ENCODE measurements at regions not wholly inside any gene's neighbourhood (a gene's known extent, or its start where the extent isn't known, plus 50 kb on each side); places are given as distances from the start of the nearest gene placed in this dataset.

DNA sequence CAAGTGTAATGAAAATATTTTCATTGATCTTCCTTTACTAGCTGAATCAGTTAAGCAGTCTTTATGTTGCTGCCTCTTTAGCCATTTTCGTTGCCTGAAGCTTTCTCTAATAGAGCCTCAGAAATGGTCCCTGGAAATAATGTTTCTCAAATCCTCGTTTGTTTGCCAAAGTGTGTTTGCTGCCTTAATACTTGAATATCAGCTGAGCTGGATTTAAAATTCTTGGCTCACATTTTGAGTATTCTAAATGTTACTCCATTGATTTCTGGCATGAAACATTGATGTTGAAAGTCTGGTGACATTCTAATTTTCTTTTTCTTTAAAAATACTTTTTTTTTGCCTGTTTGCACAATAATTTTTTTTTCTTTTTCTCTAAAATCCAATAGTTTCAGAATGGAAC, 84.6 kb upstream of the SERBP1 start:
- Mint-ChIP-seq H3K9me3 (peaks cover 11% of the 10 kb centered on the region), H3K36me3 (ENCODE audit: insufficient read depth) (no peaks in the 10 kb centered on the region), H3K4me3 (no peak overlapping the region), H3K27ac (ENCODE audit: low read depth) (no peak overlapping the region), H3K4me1 (no peaks in the 10 kb centered on the region), H3K27me3 (peaks cover 18% of the 10 kb centered on the region)
- ATAC-seq (replicated peaks; ENCODE audit: extremely low read depth, poor library complexity, severe bottlenecking) = no peak
- DNase-seq (ENCODE audit: low spot score in 2 of 2) = no peak

DNA sequence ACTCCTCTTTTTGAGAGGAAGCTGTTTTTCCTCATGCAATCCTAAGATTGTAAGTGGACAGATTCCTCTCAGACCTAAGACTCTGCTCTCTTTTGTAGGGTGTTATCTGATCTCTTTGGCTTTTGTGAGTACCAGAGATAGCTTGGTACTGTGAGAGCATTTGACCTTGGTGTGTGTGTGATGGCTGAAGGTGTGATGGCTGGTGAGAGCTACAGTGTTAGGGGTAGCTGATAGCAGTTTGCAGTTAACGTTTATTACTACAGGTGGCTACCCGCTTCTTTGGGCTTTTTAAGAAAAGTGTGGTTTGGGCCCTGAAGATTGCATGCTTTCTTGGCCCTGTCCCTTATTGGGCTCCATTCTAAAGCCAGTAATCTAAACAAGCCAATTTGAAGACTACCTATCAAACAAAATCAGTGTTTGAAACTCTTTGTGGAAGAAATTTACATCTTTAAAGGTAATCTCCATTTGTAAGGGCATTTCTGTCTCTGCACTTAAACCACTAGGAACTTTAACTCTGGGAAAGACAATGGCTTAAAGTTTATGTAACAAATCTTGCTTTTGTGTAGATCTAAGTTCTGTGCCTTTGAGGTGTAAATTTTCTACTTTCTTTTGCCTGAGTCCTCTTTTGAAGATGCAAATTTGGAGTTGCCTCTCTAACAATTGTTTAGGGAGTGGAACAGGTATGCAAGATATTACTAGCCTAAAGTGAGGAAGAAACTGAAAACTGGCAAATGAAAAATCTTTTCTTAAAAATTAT, 85.3 kb upstream of the SERBP1 start:
- H3K9me3 Mint-ChIP-seq = peaks cover 11% of the 10 kb centered on the region
- DNase-seq (ENCODE audit: low spot score in 2 of 2) (no peak), ATAC-seq (replicated peaks; ENCODE audit: extremely low read depth, poor library complexity, severe bottlenecking) (no peak)
- no peak overlapping the region for H3K4me3 Mint-ChIP-seq
- peaks cover 18% of the 10 kb centered on the region for H3K27me3 Mint-ChIP-seq
- no peaks in the 10 kb centered on the region for H3K36me3 Mint-ChIP-seq (ENCODE audit: insufficient read depth)
- no peaks in the 10 kb centered on the region for H3K4me1 Mint-ChIP-seq
- no peak overlapping the region for H3K27ac Mint-ChIP-seq (ENCODE audit: low read depth)

DNA sequence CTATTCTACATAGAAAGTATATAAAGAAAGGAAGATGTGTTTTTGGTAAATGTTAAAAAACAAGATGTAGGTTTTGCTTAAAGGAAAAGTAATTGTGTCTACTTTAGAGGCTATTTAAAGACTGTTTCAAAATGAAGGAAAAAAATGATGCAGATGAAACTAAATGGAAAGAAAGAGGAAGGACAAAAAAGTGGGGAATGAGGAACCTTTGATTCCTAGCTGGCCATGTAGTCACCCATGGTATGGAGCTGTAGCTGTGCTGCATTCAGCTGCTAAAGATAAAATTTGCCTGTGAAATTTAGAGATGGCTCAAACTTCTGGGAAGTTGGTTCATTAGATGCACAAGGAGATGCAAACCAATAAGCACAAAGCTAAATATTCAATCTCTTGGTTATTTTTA, 86.8 kb upstream of the SERBP1 start:
- Mint-ChIP-seq H3K36me3 (ENCODE audit: insufficient read depth) (no peaks in the 10 kb centered on the region), H3K9me3 (peaks cover 11% of the 10 kb centered on the region), H3K4me1 (no peaks in the 10 kb centered on the region), H3K27ac (ENCODE audit: low read depth) (no peak overlapping the region), H3K27me3 (peaks cover 21% of the 10 kb centered on the region), H3K4me3 (no peak overlapping the region)
- no peak for DNase-seq (ENCODE audit: low spot score in 2 of 2)
- no peak for ATAC-seq (replicated peaks; ENCODE audit: extremely low read depth, poor library complexity, severe bottlenecking)

DNA sequence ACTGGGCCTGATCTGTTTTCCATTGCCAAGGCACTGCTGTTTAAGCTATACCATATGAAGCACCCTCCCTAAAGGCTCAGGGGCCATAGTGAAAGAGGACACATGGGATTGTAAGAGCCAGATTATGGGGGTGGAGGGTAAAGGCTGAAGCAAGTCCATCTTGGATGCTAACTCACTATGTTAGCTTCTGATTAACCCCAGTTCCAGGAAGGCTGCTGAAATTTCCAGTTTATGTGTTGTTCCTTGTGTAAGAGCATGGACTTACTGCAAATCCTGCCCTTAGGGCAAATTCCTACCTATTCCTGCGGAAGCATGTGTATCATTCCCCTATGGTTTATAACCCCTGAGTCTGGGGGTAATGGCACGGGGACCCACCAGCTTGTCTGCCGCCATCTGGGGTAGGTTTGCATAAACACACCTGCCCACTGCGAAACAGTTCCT, 91.8 kb upstream of the SERBP1 start:
- Mint-ChIP-seq H3K36me3 (ENCODE audit: insufficient read depth) (no peaks in the 10 kb centered on the region), H3K27ac (ENCODE audit: low read depth) (no peak overlapping the region), H3K27me3 (peaks cover 50% of the 10 kb centered on the region), H3K4me3 (no peak overlapping the region), H3K4me1 (no peaks in the 10 kb centered on the region), H3K9me3 (no peaks in the 10 kb centered on the region)
- no peak for DNase-seq (ENCODE audit: low spot score in 2 of 2)
- no peak for ATAC-seq (replicated peaks; ENCODE audit: extremely low read depth, poor library complexity, severe bottlenecking)

DNA sequence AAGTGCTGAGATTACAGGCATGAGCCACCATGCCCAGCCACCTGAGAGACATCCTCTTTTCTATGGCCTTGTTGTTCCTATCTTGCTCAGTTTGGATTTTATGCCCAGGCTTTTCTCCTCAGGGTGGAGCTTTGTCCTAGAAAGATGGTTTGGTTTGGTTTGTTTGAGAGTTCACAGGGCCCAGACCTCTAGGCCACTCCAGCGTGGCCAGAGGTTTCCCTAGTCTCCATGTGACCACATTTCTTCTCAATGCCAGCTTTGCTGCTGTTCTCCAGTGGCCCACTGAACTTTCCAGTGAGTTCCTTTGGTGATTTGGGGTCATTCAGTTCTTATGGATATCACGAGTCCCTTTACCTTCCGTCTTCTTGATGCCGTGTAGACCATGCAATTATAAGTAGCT, 92.6 kb upstream of the SERBP1 start:
- Mint-ChIP-seq H3K9me3 (no peaks in the 10 kb centered on the region), H3K27ac (ENCODE audit: low read depth) (no peak overlapping the region), H3K4me3 (no peak overlapping the region), H3K27me3 (peaks cover 57% of the 10 kb centered on the region), H3K4me1 (no peaks in the 10 kb centered on the region), H3K36me3 (ENCODE audit: insufficient read depth) (no peaks in the 10 kb centered on the region)
- ATAC-seq (replicated peaks; ENCODE audit: extremely low read depth, poor library complexity, severe bottlenecking) (no peak), DNase-seq (ENCODE audit: low spot score in 2 of 2) (no peak)

DNA sequence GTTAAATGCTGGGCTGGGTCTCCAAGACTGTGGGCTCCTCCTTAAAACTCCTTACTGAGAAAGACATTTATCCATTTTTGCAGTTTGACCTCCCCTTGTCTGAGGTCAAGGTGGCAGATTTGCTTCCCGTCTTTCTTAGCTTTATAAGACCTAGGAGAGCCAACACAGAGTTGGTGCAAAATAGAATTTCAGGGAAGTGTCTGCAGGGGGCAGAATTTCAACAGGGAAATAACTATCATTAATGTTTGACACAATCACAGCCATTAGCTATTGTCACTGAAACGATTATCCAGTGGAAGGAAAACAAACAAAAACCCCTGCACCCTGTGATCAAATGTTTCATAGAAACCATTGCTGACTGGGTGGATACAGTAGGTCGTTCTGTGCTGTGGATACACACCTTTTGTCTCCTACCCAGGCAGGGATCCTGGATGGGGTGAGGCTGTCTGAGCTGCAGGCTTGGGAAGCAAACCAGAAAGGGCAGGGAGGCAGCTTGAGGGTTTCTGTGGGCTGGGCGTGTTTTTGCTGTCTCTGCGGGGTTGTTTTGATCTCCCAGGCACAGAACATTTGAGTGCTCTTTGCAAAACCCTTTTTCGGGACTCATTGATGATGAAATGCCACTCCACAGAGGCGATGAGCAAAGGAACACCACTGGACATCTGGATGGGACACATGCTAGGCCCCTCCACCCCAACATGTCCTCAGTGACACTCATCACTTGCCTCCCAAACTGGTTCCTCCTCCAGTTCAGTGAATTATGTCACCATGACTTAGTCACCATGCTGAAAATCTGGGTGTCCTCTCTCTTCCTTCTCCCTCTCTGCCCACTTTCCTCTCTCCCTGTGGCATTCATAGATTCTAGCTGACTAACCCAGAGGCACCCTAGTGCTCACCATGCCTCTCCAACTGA, 94.2 kb upstream of the SERBP1 start:
- Mint-ChIP-seq H3K4me3 (no peak overlapping the region), H3K36me3 (ENCODE audit: insufficient read depth) (no peaks in the 10 kb centered on the region), H3K27ac (ENCODE audit: low read depth) (no peak overlapping the region), H3K9me3 (no peaks in the 10 kb centered on the region), H3K4me1 (no peaks in the 10 kb centered on the region), H3K27me3 (peaks cover 57% of the 10 kb centered on the region)
- DNase-seq (ENCODE audit: low spot score in 2 of 2) (no peak), ATAC-seq (replicated peaks; ENCODE audit: extremely low read depth, poor library complexity, severe bottlenecking) (no peak)

DNA sequence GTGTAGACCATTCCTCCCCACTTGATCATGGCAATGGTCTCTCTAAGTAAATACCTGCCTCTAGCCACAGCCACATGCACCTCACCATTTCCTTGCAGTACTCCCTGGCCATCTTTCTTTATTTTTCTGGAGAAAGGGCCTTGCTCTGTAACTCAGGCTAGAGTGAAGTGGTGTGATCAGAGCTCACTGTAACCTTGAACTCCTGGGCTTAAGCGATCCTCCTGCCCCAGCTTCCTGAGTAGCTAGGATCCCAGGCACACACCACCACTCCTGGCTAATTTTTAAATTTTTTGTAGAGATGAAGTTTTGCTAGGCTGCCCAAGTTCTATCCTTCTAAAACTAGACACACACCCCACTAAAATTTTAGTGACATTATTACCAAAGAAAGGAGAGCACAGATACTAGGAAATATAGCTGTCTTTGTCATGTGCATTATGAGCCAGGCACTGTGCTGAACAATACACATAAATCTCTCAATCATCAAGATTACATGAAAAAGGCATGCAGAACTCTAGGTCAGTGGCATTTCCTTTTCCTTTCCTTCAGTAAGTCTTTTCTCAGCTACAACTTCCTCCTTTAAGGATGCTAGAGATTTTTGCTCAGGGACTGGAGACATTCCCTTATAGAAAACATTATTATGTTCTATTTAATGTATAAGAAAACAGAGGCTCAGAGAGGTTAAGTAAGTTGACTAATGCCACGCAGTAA, 95.0 kb upstream of the SERBP1 start:
- ATAC-seq (replicated peaks; ENCODE audit: extremely low read depth, poor library complexity, severe bottlenecking) (no peak), DNase-seq (ENCODE audit: low spot score in 2 of 2) (no peak)
- H3K4me1 Mint-ChIP-seq = no peaks in the 10 kb centered on the region
- no peak overlapping the region for H3K27ac Mint-ChIP-seq (ENCODE audit: low read depth)
- no peaks in the 10 kb centered on the region for H3K36me3 Mint-ChIP-seq (ENCODE audit: insufficient read depth)
- no peak overlapping the region for H3K4me3 Mint-ChIP-seq
- peaks cover 57% of the 10 kb centered on the region for H3K27me3 Mint-ChIP-seq
- no peaks in the 10 kb centered on the region for H3K9me3 Mint-ChIP-seq

DNA sequence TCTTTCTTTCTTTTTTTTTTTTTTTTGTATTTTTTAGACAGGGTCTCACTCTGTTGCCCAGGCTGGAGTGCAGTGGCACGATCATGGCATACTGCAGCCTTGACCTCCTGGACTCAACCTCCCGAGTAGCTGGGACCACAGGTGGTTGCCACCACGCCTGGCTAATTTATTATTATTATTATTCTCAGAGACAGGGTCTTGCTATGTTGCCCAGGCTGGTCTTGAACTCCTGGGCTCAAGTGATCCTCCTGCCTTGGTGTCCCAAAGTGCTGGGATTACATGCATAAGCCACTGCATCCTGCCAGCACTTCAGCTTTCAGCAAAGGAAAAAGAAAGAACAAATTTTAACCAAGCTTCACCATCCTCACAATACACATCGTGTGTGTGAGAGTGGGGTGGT, 97.9 kb upstream of the SERBP1 start:
- Mint-ChIP-seq H3K27ac (ENCODE audit: low read depth) (no peak overlapping the region), H3K36me3 (ENCODE audit: insufficient read depth) (no peaks in the 10 kb centered on the region), H3K9me3 (no peaks in the 10 kb centered on the region), H3K4me1 (no peaks in the 10 kb centered on the region), H3K27me3 (peaks cover 43% of the 10 kb centered on the region), H3K4me3 (no peak overlapping the region)
- no peak for ATAC-seq (replicated peaks; ENCODE audit: extremely low read depth, poor library complexity, severe bottlenecking)
- no peak for DNase-seq (ENCODE audit: low spot score in 2 of 2)

DNA sequence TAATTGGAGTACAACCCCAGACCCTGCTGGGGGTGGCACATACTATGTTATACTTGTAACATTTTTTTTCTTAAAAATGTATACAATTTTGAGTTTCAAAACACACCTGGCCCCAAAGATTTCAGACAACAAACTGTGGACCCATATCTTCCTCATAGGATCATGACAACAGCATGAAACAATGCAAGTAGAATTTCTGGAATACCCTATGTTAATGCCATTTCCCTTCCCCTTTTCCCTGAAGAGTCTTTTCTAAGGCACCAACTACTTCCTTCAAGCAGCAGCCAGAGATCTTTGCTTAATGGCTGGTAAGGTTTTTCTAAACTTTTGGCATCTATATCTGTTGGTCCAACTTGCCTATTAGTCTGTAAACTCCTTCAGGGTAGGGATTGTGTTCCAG, 99.9 kb upstream of the SERBP1 start:
- Mint-ChIP-seq H3K27ac (ENCODE audit: low read depth) (no peak overlapping the region), H3K4me1 (peaks cover 5% of the 10 kb centered on the region), H3K9me3 (no peaks in the 10 kb centered on the region), H3K27me3 (peaks cover 33% of the 10 kb centered on the region), H3K36me3 (ENCODE audit: insufficient read depth) (no peaks in the 10 kb centered on the region), H3K4me3 (no peak overlapping the region)
- DNase-seq (ENCODE audit: low spot score in 2 of 2) (no peak), ATAC-seq (replicated peaks; ENCODE audit: extremely low read depth, poor library complexity, severe bottlenecking) (no peak)

DNA sequence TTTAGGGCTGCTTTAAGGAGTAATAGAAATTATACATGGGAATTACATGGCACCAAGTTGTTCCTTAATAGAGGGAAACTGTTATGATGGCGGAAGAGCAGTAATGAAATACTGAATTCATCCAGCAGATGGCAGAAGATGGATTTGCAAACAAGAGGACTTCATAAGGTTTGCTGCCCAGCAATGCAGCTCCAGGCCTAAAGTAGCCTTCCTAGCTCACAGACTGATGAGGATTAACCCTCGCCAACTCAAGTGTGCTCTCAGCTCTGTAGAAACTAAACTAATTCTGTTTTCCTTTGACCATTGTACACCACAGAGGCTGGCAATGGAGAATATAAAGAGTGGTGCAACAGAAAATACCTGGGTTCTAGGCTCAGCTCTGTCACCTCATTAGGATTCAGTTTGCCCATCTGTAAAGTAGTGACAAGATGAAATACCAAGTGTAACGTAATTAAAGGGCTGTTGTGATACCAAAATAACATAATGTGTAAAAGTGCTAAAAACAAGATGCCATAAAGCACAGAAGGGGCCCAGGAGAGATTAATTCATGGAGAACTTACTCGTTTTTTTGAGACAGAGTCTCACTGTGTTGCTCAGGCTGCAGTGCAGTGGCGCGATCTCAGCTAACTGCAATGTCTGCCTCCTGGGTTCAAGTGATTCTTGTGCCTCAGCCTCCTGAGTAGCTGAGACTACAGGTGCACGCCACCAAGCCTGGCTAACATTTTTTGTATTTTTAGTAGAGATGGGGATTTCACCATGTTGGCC, 102.4 kb upstream of the SERBP1 start:
- Mint-ChIP-seq H3K27me3 (peaks cover 14% of the 10 kb centered on the region), H3K4me1 (peaks cover 5% of the 10 kb centered on the region), H3K36me3 (ENCODE audit: insufficient read depth) (peaks cover 2% of the 10 kb centered on the region), H3K27ac (ENCODE audit: low read depth) (no peak overlapping the region), H3K4me3 (no peak overlapping the region), H3K9me3 (no peaks in the 10 kb centered on the region)
- ATAC-seq (replicated peaks; ENCODE audit: extremely low read depth, poor library complexity, severe bottlenecking) (no peak), DNase-seq (ENCODE audit: low spot score in 2 of 2) (no peak)

DNA sequence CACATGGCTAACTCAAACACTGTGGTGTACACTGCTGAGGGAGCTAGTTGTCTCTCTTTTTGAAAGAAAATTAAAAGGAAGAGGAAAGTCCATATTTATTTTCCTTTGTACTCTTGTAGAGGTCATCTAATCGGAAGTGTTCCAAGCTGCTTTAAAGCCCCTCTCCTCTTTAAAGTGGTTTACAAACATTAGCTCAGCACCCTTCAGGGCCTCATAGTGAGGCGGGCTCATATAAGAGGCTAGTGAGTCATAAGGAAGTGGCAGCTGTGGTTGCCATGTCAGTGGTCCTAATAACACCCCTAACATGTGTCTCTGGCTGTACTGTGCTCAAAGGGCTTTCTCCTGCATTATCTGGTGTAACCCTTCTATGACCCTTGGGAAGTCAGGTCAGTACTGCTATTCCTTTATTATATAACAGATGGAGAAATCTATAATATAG, 104.4 kb upstream of the SERBP1 start:
- H3K4me3 Mint-ChIP-seq = no peak overlapping the region
- no peak for DNase-seq (ENCODE audit: low spot score in 2 of 2)
- H3K36me3 Mint-ChIP-seq (ENCODE audit: insufficient read depth) = peaks cover 2% of the 10 kb centered on the region
- no peaks in the 10 kb centered on the region for H3K9me3 Mint-ChIP-seq
- ATAC-seq (replicated peaks; ENCODE audit: extremely low read depth, poor library complexity, severe bottlenecking) = peak; percentile 41
- H3K27me3 Mint-ChIP-seq = peaks cover 13% of the 10 kb centered on the region
- peaks cover 5% of the 10 kb centered on the region for H3K4me1 Mint-ChIP-seq
- H3K27ac Mint-ChIP-seq (ENCODE audit: low read depth) = no peak overlapping the region

DNA sequence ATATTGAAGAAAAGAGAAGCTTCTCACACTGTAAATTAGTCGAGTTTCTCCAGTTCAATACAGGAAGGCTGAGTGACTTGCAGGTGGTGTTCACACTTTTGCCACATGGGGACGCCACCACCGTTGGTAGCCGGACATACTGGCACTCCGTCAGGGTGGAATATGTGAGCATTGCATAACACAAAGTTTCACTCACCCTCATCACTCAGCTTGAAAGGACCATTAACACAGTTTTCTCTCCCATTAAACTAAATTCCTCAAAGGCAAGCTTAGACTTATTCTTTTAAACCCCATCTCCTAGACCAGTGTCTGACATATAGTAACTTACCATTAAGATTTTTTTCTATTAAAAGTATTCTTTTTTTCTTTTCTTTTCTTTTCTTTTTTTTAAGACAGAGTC, 105.3 kb upstream of the SERBP1 start:
- H3K4me3 Mint-ChIP-seq = no peak overlapping the region
- peaks cover 2% of the 10 kb centered on the region for H3K36me3 Mint-ChIP-seq (ENCODE audit: insufficient read depth)
- H3K27ac Mint-ChIP-seq (ENCODE audit: low read depth) = no peak overlapping the region
- no peaks in the 10 kb centered on the region for H3K9me3 Mint-ChIP-seq
- peaks cover 13% of the 10 kb centered on the region for H3K27me3 Mint-ChIP-seq
- ATAC-seq (replicated peaks; ENCODE audit: extremely low read depth, poor library complexity, severe bottlenecking) (no peak), DNase-seq (ENCODE audit: low spot score in 2 of 2) (no peak)
- peaks cover 5% of the 10 kb centered on the region for H3K4me1 Mint-ChIP-seq
